ENCODE measurements at regions not wholly inside any gene's neighbourhood (a gene's known extent, or its start where the extent isn't known, plus 50 kb on each side); places are given as distances from the start of the nearest gene placed in this dataset.

- Histone ChIP-seq H3K36me3 (ENCODE audit: insufficient read depth, low read length) (no peaks in the 10 kb centered on the region), H3K4me1 (ENCODE audit: insufficient read depth, low read length) (peaks cover 29% of the 10 kb centered on the region), H3K9me3 (ENCODE audit: low read length) (no peaks in the 10 kb centered on the region), H3K4me3 (ENCODE audit: low read length) (no peak overlapping the region), H3K27me3 (ENCODE audit: insufficient read depth, low read length) (no peaks in the 10 kb centered on the region), H2AFZ (ENCODE audit: low read depth, low read length) (no peak overlapping the region)
These were observed 140.9 kb upstream of the ATP6AP2 start for GRCh38 chrX:40439625-40440532.

- Histone ChIP-seq H2AFZ (ENCODE audit: low read depth, low read length) (no peak overlapping the region), H3K36me3 (ENCODE audit: insufficient read depth, low read length) (no peaks in the 10 kb centered on the region), H3K4me1 (ENCODE audit: insufficient read depth, low read length) (peaks cover 25% of the 10 kb centered on the region), H3K27me3 (ENCODE audit: insufficient read depth, low read length) (no peaks in the 10 kb centered on the region), H3K4me3 (ENCODE audit: low read length) (no peak overlapping the region), H3K9me3 (ENCODE audit: low read length) (no peaks in the 10 kb centered on the region)
These were observed 143.4 kb upstream of the ATP6AP2 start for GRCh38 chrX:40437348-40437747.

- no peaks in the 10 kb centered on the region for H3K36me3 ChIP-seq (ENCODE audit: insufficient read depth, low read length)
- peaks cover 3% of the 10 kb centered on the region for H3K9me3 ChIP-seq (ENCODE audit: low read length)
- no peak overlapping the region for H2AFZ ChIP-seq (ENCODE audit: low read depth, low read length)
- H3K27me3 ChIP-seq (ENCODE audit: insufficient read depth, low read length) = no peaks in the 10 kb centered on the region
- H3K4me1 ChIP-seq (ENCODE audit: insufficient read depth, low read length) = peaks cover 11% of the 10 kb centered on the region
- no peak overlapping the region for H3K4me3 ChIP-seq (ENCODE audit: low read length)
These were observed 145.8 kb upstream of the ATP6AP2 start for GRCh38 chrX:40434947-40435346.

- H3K4me1 ChIP-seq (ENCODE audit: insufficient read depth, low read length) = peaks cover 11% of the 10 kb centered on the region
- peaks cover 3% of the 10 kb centered on the region for H3K9me3 ChIP-seq (ENCODE audit: low read length)
These were observed 146.3 kb upstream of the ATP6AP2 start for GRCh38 chrX:40434443-40434842.

GRCh38 chrX:40433160-40433559 is 147.6 kb upstream of the ATP6AP2 start:
- H3K9me3 ChIP-seq (ENCODE audit: low read length) = peaks cover 3% of the 10 kb centered on the region
- no peak overlapping the region for H3K4me3 ChIP-seq (ENCODE audit: low read length)
- H3K36me3 ChIP-seq (ENCODE audit: insufficient read depth, low read length) = no peaks in the 10 kb centered on the region
- H3K27me3 ChIP-seq (ENCODE audit: insufficient read depth, low read length) = no peaks in the 10 kb centered on the region
- H3K4me1 ChIP-seq (ENCODE audit: insufficient read depth, low read length) = peaks cover 11% of the 10 kb centered on the region
- H2AFZ ChIP-seq (ENCODE audit: low read depth, low read length) = no peak overlapping the region

More at GRCh38 chrX:40434443-40434842, 146.3 kb upstream of the ATP6AP2 start:
- Histone ChIP-seq H3K36me3 (ENCODE audit: insufficient read depth, low read length) (no peaks in the 10 kb centered on the region), H2AFZ (ENCODE audit: low read depth, low read length) (no peak overlapping the region), H3K27me3 (ENCODE audit: insufficient read depth, low read length) (no peaks in the 10 kb centered on the region), H3K4me3 (ENCODE audit: low read length) (no peak overlapping the region)

- H3K4me1 ChIP-seq (ENCODE audit: insufficient read depth, low read length) = peaks cover under 1% of the 10 kb centered on the region
- no peaks in the 10 kb centered on the region for H3K9me3 ChIP-seq (ENCODE audit: low read length)
- no peak overlapping the region for H3K4me3 ChIP-seq (ENCODE audit: low read length)
- no peak overlapping the region for H2AFZ ChIP-seq (ENCODE audit: low read depth, low read length)
- no peaks in the 10 kb centered on the region for H3K36me3 ChIP-seq (ENCODE audit: insufficient read depth, low read length)
- no peaks in the 10 kb centered on the region for H3K27me3 ChIP-seq (ENCODE audit: insufficient read depth, low read length)
These were observed 156.5 kb upstream of the ATP6AP2 start for GRCh38 chrX:40424259-40424658.

- Histone ChIP-seq H3K4me1 (ENCODE audit: insufficient read depth, low read length) (peaks cover 9% of the 10 kb centered on the region), H3K4me3 (ENCODE audit: low read length) (no peak overlapping the region), H2AFZ (ENCODE audit: low read depth, low read length) (no peak overlapping the region), H3K36me3 (ENCODE audit: insufficient read depth, low read length) (no peaks in the 10 kb centered on the region), H3K27me3 (ENCODE audit: insufficient read depth, low read length) (no peaks in the 10 kb centered on the region), H3K9me3 (ENCODE audit: low read length) (no peaks in the 10 kb centered on the region)
These were observed 157.5 kb upstream of the ATP6AP2 start for GRCh38 chrX:40423299-40423698.

- Histone ChIP-seq H3K36me3 (ENCODE audit: insufficient read depth, low read length) (no peaks in the 10 kb centered on the region), H3K9me3 (ENCODE audit: low read length) (no peaks in the 10 kb centered on the region), H2AFZ (ENCODE audit: low read depth, low read length) (no peak overlapping the region), H3K4me1 (ENCODE audit: insufficient read depth, low read length) (peaks cover 14% of the 10 kb centered on the region), H3K27me3 (ENCODE audit: insufficient read depth, low read length) (no peaks in the 10 kb centered on the region), H3K4me3 (ENCODE audit: low read length) (no peak overlapping the region)
These were observed 158.7 kb upstream of the ATP6AP2 start for GRCh38 chrX:40422021-40422420.

GRCh38 chrX:40420899-40421729 is 159.7 kb upstream of the ATP6AP2 start:
- Histone ChIP-seq H2AFZ (ENCODE audit: low read depth, low read length) (no peak overlapping the region), H3K27me3 (ENCODE audit: insufficient read depth, low read length) (no peaks in the 10 kb centered on the region), H3K36me3 (ENCODE audit: insufficient read depth, low read length) (no peaks in the 10 kb centered on the region), H3K4me3 (ENCODE audit: low read length) (no peak overlapping the region), H3K4me1 (ENCODE audit: insufficient read depth, low read length) (peaks cover 14% of the 10 kb centered on the region), H3K9me3 (ENCODE audit: low read length) (no peaks in the 10 kb centered on the region)

- no peaks in the 10 kb centered on the region for H3K9me3 ChIP-seq (ENCODE audit: low read length)
- peaks cover 14% of the 10 kb centered on the region for H3K4me1 ChIP-seq (ENCODE audit: insufficient read depth, low read length)
- H3K36me3 ChIP-seq (ENCODE audit: insufficient read depth, low read length) = no peaks in the 10 kb centered on the region
- H3K27me3 ChIP-seq (ENCODE audit: insufficient read depth, low read length) = no peaks in the 10 kb centered on the region
- no peak overlapping the region for H3K4me3 ChIP-seq (ENCODE audit: low read length)
- no peak overlapping the region for H2AFZ ChIP-seq (ENCODE audit: low read depth, low read length)
These were observed 162.0 kb upstream of the ATP6AP2 start for GRCh38 chrX:40418813-40419195.

GRCh38 chrX:40418146-40418812 is 162.5 kb upstream of the ATP6AP2 start:
- no peak overlapping the region for H2AFZ ChIP-seq (ENCODE audit: low read depth, low read length)
- peaks cover 14% of the 10 kb centered on the region for H3K4me1 ChIP-seq (ENCODE audit: insufficient read depth, low read length)
- peaks cover 2% of the 10 kb centered on the region for H3K27me3 ChIP-seq (ENCODE audit: insufficient read depth, low read length)
- H3K4me3 ChIP-seq (ENCODE audit: low read length) = no peak overlapping the region
- no peaks in the 10 kb centered on the region for H3K9me3 ChIP-seq (ENCODE audit: low read length)
- H3K36me3 ChIP-seq (ENCODE audit: insufficient read depth, low read length) = no peaks in the 10 kb centered on the region

- H3K36me3 ChIP-seq (ENCODE audit: insufficient read depth, low read length) = no peaks in the 10 kb centered on the region
- no peak overlapping the region for H3K4me3 ChIP-seq (ENCODE audit: low read length)
- no peak overlapping the region for H2AFZ ChIP-seq (ENCODE audit: low read depth, low read length)
- peaks cover 2% of the 10 kb centered on the region for H3K27me3 ChIP-seq (ENCODE audit: insufficient read depth, low read length)
- no peaks in the 10 kb centered on the region for H3K9me3 ChIP-seq (ENCODE audit: low read length)
- H3K4me1 ChIP-seq (ENCODE audit: insufficient read depth, low read length) = peaks cover 14% of the 10 kb centered on the region
These were observed 165.1 kb upstream of the ATP6AP2 start for GRCh38 chrX:40415675-40416074.

GRCh38 chrX:40414335-40414734 is 166.4 kb upstream of the ATP6AP2 start:
- Histone ChIP-seq H3K4me1 (ENCODE audit: insufficient read depth, low read length) (peaks cover 14% of the 10 kb centered on the region), H2AFZ (ENCODE audit: low read depth, low read length) (no peak overlapping the region), H3K36me3 (ENCODE audit: insufficient read depth, low read length) (no peaks in the 10 kb centered on the region), H3K9me3 (ENCODE audit: low read length) (peaks cover 1% of the 10 kb centered on the region), H3K4me3 (ENCODE audit: low read length) (no peak overlapping the region), H3K27me3 (ENCODE audit: insufficient read depth, low read length) (peaks cover 2% of the 10 kb centered on the region)

All from neuron (in vitro differentiated cells).